ENCODE measurements at regions not wholly inside any gene's neighbourhood (a gene's known extent, or its start where the extent isn't known, plus 50 kb on each side); places are given as distances from the start of the nearest gene placed in this dataset.

DNA sequence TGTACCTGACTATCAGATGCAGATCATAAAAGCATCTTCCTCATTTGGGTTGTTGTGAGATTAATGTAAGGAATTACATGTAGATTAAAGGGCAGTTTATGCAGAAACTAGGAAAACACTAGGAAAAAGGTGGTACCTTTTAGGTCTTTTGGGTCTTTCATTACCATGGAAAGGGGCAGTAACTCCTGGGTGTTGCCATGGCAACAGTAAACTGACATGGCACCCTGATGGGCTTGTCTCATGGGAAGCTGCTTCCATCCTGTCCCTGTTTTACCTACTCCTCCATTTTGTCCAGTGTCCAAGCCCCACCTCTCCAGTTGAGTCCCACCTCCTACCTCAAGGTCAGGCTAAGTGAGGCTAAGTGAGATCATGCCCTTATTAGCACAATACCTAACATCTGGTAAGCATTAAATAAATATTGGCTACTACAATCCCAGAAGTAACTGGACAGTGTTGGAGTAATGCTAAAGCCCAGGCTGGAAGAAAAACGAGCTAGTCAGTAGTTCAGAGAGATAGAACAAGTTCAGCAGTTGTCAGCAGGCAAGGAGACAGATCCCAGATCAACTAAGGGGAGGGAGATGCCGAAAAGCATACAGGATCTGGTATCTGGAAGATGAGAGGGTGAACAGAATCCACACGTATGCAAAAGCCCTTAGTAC lies 240.0 kb upstream of the AUTS2 start:
- FAIRE-seq = no peak
- H3K79me2 ChIP-seq (ENCODE audit: insufficient read depth, low read length) = no peaks in the 10 kb centered on the region
- H3K4me1 ChIP-seq (ENCODE audit: insufficient read depth, low read length) = no peaks in the 10 kb centered on the region
- no peaks in the 10 kb centered on the region for H3K4me1 Mint-ChIP-seq (ENCODE audit: low read depth, unreplicated experiment)
- no peak overlapping the region for H3K27ac Mint-ChIP-seq (ENCODE audit: unreplicated experiment)
- no peak for TF ChIP-seq EZH2 (IDR thresholded peaks at IDR 0.05; ENCODE audit: insufficient read depth, low read length)
- TF ChIP-seq, protein P1, sequence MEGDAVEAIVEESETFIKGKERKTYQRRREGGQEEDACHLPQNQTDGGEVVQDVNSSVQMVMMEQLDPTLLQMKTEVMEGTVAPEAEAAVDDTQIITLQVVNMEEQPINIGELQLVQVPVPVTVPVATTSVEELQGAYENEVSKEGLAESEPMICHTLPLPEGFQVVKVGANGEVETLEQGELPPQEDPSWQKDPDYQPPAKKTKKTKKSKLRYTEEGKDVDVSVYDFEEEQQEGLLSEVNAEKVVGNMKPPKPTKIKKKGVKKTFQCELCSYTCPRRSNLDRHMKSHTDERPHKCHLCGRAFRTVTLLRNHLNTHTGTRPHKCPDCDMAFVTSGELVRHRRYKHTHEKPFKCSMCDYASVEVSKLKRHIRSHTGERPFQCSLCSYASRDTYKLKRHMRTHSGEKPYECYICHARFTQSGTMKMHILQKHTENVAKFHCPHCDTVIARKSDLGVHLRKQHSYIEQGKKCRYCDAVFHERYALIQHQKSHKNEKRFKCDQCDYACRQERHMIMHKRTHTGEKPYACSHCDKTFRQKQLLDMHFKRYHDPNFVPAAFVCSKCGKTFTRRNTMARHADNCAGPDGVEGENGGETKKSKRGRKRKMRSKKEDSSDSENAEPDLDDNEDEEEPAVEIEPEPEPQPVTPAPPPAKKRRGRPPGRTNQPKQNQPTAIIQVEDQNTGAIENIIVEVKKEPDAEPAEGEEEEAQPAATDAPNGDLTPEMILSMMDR (IDR thresholded peaks at IDR 0.05; ENCODE audit: insufficient read depth, low read depth, low read length) = no peak
- H2AFZ ChIP-seq (ENCODE audit: low read depth, low read length) = no peak overlapping the region
- H3K4me3 Mint-ChIP-seq (ENCODE audit: unreplicated experiment) = no peak overlapping the region
- no peak overlapping the region for H3K4me2 ChIP-seq (ENCODE audit: low read length)
- no peaks in the 10 kb centered on the region for H3K36me3 Mint-ChIP-seq (ENCODE audit: low read depth, unreplicated experiment)
- H3K9me3 Mint-ChIP-seq (ENCODE audit: unreplicated experiment) = peaks cover 2% of the 10 kb centered on the region
- peaks cover 12% of the 10 kb centered on the region for H3K27me3 Mint-ChIP-seq (ENCODE audit: low read depth, unreplicated experiment)
- no peak overlapping the region for H3K27ac ChIP-seq (ENCODE audit: low read depth, low read length)
- no peak overlapping the region for H3K9ac ChIP-seq (ENCODE audit: low read length)
- DNase-seq (ENCODE audit: low read depth) = no peak
- no peak overlapping the region for H3K4me3 ChIP-seq (ENCODE audit: insufficient read depth, low read depth, low read length)
- H3K9me3 ChIP-seq (ENCODE audit: insufficient read depth, low read depth, low read length) = no peaks in the 10 kb centered on the region
- no peaks in the 10 kb centered on the region for H4K20me1 ChIP-seq (ENCODE audit: insufficient read depth, low read length)
- no peaks in the 10 kb centered on the region for H3K36me3 ChIP-seq (ENCODE audit: insufficient read depth, low read length)
- no peaks in the 10 kb centered on the region for H3K27me3 ChIP-seq (ENCODE audit: insufficient read depth, low read length)

DNA sequence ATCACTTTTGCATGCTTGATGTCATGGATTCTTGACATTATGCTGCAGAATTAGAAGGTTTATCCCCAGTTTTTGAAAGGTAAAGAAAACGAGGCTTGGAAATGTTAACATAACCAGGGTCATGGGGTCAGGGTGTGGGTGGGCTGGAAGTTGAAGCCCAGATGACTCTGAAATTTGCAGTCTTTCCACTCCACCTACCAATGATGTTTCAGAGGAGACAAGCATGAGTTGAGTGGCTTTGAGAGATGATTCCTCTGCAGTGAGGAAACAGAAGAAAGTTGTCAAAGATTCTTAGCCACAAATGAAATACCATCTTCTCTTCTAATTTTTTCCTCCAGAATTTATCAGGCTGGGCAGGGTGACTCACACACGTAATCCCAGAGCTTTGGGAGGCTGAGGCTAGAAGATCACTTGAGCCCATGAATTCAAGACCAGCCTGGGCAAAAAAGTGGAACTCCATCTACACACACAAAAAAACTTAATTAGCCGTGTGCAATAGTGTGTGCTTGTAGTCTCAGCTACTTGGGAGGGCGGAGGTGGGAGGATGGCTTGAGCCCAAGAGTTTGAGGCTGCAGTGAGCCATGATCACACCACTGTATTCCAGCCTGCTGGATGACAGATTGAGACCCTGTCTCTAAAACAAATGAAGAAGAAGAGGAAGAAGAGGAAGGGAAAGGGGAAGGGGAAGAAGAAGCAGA lies 239.1 kb upstream of the AUTS2 start:
- Histone ChIP-seq H3K27me3 (ENCODE audit: insufficient read depth, low read length) (no peaks in the 10 kb centered on the region), H3K27ac (ENCODE audit: low read depth, low read length) (no peak overlapping the region), H3K9ac (ENCODE audit: low read length) (no peak overlapping the region)

More for the DNA sequence above, 239.1 kb upstream of the AUTS2 start:
- H3K4me1 ChIP-seq (ENCODE audit: insufficient read depth, low read length) = no peaks in the 10 kb centered on the region
- Mint-ChIP-seq H3K36me3 (ENCODE audit: low read depth, unreplicated experiment) (no peaks in the 10 kb centered on the region), H3K4me3 (ENCODE audit: unreplicated experiment) (no peak overlapping the region), H3K27me3 (ENCODE audit: low read depth, unreplicated experiment) (peaks cover 6% of the 10 kb centered on the region), H3K27ac (ENCODE audit: unreplicated experiment) (no peak overlapping the region), H3K4me1 (ENCODE audit: low read depth, unreplicated experiment) (no peaks in the 10 kb centered on the region), H3K9me3 (ENCODE audit: unreplicated experiment) (peaks cover 2% of the 10 kb centered on the region)
- FAIRE-seq = no peak
- H4K20me1 ChIP-seq (ENCODE audit: insufficient read depth, low read length) = no peaks in the 10 kb centered on the region
- H3K4me2 ChIP-seq (ENCODE audit: low read length) = peak overlapping the region; percentile 26
- H3K9me3 ChIP-seq (ENCODE audit: insufficient read depth, low read depth, low read length) = no peaks in the 10 kb centered on the region
- no peak for TF ChIP-seq EZH2 (IDR thresholded peaks at IDR 0.05; ENCODE audit: insufficient read depth, low read length)
- TF ChIP-seq, protein P1 (IDR thresholded peaks at IDR 0.05; ENCODE audit: insufficient read depth, low read depth, low read length) = no peak
- DNase-seq (ENCODE audit: low read depth) = peak; percentile 69
- no peak overlapping the region for H2AFZ ChIP-seq (ENCODE audit: low read depth, low read length)
- no peaks in the 10 kb centered on the region for H3K36me3 ChIP-seq (ENCODE audit: insufficient read depth, low read length)
- H3K79me2 ChIP-seq (ENCODE audit: insufficient read depth, low read length) = no peaks in the 10 kb centered on the region
- H3K4me3 ChIP-seq (ENCODE audit: insufficient read depth, low read depth, low read length) = no peak overlapping the region

All from astrocyte (in vitro differentiated cells and primary cell).